GM10266 (cell line): ENCODE measurements at regions not wholly inside any gene's neighbourhood (a gene's known extent, or its start where the extent isn't known, plus 50 kb on each side); places are given as distances from the start of the nearest gene placed in this dataset.

ENCODE experiments used
- DNase-seq: peaks from one replicate; pipeline ENCODE4 v3.0.0; 2012; ENCODE audit errors: extremely low spot score
- TF ChIP-seq, protein P1 (sequence below): IDR thresholded peaks from 2 replicates; pipeline ENCODE4 v1.5.1; 2012; ENCODE audit warnings: mild to moderate bottlenecking, low read depth; ENCODE audit not compliant: control insufficient read depth, insufficient read depth; ENCODE audit errors: missing control alignments

DNA sequence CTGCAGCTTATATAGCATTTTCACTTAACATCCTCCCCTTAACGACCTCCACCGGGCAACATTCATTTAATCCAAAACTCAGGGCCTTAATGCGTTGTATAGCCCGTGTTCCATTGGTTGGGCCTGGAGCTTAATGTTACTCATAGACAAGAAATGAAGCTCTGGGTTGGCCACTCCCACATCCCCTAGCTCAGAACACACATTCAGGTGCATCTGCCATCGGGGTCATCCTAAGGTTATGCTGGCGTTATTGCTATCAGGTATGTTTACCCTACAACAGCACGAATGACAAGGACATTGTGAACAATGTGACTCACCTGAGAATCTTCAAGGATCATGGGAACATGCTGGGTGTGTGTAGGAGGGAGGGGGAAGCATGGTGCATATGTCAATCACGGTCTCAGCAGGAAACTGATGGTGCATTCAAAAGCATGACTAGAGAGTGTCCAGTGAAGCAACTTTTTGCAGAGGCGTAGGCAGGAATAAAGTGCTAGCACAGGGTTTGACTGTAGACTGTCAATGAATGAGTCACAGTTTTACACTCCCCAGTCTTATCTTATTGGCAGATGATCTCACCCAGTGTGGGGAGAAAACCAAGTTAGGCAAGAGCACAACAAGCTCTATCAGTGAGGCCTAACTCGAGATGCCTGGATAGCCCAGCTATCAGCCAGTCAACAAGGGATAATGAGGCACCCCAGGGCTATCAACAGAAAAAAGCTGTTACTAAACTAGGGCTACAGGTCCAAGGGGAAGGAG is 402.1 kb upstream of the MCTP2 start:
- no peak for DNase-seq
- TF ChIP-seq, protein P1, sequence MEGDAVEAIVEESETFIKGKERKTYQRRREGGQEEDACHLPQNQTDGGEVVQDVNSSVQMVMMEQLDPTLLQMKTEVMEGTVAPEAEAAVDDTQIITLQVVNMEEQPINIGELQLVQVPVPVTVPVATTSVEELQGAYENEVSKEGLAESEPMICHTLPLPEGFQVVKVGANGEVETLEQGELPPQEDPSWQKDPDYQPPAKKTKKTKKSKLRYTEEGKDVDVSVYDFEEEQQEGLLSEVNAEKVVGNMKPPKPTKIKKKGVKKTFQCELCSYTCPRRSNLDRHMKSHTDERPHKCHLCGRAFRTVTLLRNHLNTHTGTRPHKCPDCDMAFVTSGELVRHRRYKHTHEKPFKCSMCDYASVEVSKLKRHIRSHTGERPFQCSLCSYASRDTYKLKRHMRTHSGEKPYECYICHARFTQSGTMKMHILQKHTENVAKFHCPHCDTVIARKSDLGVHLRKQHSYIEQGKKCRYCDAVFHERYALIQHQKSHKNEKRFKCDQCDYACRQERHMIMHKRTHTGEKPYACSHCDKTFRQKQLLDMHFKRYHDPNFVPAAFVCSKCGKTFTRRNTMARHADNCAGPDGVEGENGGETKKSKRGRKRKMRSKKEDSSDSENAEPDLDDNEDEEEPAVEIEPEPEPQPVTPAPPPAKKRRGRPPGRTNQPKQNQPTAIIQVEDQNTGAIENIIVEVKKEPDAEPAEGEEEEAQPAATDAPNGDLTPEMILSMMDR: no peak

DNA sequence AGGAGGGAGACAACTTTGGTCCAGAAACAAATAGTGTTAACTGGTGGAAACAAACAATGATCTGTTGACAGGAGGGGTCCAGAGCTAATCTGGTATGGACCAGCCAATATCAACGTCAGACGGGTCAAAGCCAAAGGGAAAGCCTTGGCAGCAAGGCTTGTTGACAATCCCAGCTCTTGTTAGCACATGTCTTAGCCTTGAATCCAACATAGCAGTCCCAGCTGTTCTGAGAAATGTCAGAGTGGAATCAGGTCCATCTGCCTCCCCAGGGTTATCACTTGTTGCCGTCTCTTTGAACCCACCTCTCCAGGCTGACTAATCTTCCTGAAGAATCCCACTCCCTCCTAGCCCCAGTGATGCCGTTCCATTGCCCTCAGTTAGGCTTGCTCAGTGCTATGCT is 404.6 kb upstream of the MCTP2 start:
- TF ChIP-seq, protein P1: no peak
- no peak for DNase-seq

DNA sequence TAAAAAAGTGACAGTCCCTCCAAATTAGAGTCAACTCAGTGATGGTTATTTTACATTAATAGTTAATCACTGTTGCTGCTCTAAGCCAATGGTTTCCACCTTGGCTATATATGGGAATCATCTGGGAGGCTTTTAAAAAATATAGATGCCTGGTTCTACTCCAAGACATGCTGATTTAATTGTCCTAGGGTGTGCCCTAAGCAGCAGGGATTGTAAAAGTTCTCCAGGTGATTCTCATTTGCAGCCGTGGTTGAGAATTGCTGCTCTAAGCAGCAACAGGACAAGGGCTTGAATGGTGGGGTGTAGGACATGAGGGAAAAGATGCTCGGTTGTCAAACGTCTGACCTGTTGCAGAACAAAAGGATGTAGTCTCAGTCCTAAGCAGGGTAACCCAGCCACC is 405.1 kb upstream of the MCTP2 start:
- DNase-seq: no peak
- TF ChIP-seq, protein P1: no peak

DNA sequence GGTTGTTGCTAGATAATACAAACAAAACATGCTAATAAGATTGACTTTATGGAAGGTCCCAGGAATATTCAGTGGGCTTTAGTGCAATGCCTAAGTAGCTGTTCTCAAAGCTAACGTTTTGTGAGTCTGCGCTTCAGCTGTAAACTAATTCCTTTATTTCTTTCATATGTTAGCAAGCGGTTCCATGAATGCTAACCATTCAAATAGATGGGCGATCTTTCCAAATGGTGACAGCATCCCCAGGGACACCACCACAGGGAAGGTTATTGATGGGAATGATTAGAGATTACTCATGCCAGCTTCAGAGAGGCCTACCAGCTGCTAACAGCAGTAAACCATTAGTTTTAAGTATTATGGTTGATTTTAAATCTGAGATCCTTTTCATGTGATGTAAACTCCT is 405.7 kb upstream of the MCTP2 start:
- DNase-seq: no peak
- TF ChIP-seq, protein P1: no peak

DNA sequence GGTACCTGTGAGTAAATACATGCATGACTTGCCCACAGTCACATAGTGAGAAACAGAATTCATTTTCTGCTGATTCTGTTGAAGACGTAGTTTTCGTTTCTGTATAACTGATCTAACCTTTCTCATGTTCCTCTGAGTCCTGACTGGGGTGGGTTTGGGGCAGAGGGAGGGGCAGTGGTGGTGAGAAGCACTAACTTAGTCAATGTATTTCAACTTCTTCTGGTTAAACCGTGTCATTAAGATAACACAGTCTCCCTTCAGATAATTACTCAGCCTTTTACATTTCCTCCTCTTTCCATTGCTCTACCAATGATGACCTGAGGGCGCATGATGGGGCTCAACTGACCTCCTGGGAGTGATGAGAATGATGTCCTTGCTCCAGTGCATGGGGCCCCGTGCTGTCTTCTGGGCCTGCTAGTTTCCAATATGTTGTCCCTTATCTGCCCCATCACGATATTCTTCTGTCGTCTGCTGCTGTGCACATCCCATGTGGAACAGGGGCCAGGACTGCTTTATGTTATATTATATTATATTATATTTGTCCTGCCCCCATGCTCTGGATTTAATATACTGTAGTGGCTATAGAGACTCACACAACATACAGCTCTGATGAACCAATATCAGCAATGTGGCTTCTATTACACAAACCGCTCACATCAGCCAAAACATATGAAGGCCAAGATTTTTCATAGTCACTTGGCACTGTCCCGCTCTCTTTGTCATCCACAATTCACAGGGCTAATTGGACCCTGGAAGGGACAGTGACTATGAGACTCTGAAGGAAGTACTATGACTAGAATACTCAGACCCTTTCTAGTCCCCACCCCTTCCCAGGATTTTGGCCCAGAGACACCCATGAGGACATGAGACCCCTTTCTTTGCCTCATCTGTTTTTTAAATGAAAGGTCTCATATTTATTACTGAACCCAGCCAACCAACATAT is 407.1 kb upstream of the MCTP2 start:
- DNase-seq: no peak
- TF ChIP-seq, protein P1: no peak

DNA sequence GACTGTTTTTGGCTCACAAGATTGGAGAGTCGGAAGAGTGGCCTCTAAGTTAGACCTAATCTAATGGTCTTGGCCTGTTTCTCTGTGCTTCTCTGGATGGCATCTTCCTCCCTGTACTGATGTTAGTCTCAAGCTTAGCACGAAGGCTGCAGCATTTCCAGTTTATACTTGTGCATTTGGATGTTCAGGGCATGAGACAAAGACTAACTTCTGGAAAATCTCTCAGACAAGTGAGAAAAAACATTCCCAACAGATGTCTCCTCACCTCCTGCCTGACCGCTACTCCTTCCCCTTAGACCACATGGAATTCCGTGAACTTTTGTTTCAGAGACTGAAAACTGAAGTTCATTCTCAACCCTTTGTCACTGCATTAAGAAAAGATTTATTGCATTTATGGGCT is 410.8 kb upstream of the MCTP2 start:
- no peak for DNase-seq
- TF ChIP-seq, protein P1: no peak

DNA sequence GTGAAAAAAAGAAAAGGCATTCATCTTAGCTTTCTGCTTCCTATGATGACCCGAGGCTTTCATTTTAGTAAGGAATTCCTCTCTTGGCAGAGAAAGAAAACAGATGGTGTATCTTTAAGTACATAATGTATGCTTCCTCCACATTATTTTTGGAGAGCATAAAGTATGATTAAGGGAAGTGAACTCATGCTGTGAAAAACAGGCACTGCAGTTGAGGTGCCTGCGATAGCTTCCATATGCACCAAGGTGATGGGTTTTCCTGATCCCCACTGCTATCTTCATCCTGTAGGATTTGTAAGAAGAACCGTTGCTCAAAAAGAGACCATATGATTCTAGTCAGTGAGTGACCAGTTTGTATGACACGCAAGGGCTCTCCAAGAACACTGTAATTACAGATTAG is 411.5 kb upstream of the MCTP2 start:
- TF ChIP-seq, protein P1: no peak

More for the DNA sequence above, 411.5 kb upstream of the MCTP2 start:
- DNase-seq: no peak
